Kasumi-1 (cell line): ENCODE measurements at regions not wholly inside any gene's neighbourhood (a gene's known extent, or its start where the extent isn't known, plus 50 kb on each side); places are given as distances from the start of the nearest gene placed in this dataset.

Experiments
- DNase-seq, 2 experiments: peaks; one replicate each; lab custom pipeline; 2025; lab: John Stamatoyannopoulos, UW

DNA sequence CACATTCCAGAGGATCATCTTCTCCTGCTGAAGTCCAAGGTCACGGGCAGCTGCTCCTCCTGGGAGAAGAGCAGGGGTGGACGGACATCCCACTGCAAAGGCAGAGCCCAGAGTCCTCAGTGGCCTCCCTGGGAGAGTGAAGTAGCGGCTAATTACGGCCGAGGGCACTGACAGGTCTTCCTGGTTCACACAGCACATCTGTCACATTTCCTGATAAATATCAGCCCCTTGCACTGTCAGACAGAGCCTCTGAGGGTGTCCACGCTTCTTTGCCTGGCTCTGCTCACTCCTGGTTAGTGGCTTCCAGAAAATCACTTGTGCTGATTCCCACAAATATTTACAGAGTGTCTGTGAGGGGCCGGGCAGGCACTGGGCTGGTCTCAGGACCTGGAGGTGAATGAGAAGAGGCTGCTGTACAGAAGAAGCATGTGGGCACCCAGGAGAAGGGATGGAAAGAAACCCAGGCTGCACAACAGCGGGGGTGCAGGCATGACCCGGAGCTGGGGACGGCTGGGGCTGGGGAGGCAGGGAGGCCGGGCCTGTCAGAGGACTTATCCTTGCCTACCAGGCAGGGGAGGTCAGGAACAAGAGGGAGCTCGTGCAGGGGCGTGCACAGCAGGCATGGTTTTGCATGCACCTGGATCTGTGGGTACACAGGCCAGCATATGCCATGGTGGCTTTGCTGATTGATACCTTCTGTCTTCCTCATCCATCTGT lies 258.2 kb upstream of the TNRC6C start:
- DNase-seq: no peak

DNA sequence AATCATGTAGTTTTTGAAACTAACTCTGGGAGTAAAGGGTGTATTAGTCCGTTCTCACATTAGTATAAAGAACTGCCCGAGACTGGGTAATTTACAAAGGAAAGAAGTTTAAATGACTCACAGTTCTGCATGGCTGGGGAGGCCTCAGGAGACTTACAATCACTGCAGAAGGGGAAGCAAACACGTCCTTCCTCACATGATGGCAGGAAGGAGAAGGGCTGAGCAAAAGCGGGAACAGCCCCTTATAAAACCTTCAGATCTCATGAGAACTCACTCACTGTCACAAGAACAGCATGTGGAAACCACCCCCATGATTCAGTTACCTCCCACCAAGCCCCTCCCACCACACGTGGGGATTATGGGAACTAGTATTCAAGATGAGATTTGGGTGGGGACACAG lies 256.5 kb upstream of the TNRC6C start:
- DNase-seq: no peak

DNA sequence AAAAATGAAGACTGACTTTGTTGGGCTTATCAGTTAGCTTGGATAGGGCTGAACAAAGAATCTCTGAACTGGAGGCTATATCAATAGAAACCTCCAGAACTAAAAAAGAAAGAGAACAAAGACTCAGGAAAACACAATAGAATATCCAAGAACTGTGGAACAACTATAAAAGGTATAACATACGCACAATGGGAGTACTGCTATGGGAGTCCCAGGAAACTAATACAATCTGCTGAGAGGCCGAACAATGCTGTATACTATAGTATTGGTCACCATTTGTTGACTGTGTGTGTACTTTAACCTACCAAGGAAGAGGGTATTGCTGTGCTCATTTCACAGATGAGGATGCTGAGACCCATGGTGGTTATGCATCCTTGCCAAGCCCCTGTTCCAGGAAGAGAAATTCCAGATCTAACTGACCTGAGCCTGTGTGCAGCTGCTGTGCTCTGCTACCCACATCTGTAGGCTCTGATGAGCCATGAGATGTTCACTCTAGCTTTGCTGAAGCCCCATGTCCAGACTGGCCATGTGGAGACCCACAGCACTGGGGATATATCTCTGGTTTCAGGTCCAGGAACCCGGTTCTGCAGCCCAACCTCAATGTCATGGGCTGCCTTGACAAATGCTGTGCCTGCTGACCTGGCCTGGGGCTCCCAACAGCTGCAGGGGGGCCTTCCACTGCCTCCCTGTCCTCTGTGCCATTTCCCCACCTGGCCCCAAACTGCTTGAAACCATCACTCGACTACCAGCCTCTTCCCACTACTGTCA lies 254.3 kb upstream of the TNRC6C start:
- no peak for DNase-seq

DNA sequence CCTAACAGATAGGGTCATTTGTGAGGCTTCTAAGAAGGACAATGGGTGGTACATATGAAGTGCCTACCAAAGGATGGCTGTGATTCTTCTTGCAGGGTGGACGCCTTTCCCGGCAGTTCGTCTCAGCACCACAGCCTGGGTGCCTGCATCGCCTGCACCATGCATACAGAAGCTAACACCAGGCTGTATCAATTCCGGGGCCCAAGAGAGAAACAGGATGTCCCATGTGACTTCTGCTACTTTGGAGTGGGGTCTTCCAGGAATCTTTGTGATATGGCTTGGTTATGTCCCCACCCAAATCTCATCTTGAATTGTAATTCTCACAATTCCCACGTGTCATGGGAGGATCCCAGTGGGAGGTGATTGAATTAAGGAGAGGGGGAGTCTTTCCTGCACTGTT lies 251.6 kb upstream of the TNRC6C start:
- no peak for DNase-seq

DNA sequence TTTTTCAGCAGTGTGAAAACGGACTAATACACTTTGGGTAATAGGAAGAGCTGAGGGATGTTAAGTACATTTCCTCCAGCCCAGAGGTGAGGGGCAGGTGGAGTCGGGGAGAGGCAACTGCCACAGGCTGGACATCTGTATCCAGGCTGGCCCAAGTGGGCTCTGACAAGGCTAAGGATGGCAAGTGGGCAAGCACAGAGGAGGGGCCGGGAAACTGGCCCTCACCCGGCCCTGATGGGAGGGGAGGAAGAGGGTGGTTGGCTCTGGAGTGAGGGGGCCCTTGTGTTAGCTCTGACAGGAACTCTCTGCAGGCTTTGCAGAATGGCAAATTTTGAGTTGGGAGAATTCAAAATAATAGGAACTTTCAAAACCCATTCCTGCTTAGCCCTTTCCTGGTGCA lies 251.0 kb upstream of the TNRC6C start:
- DNase-seq: no peak

DNA sequence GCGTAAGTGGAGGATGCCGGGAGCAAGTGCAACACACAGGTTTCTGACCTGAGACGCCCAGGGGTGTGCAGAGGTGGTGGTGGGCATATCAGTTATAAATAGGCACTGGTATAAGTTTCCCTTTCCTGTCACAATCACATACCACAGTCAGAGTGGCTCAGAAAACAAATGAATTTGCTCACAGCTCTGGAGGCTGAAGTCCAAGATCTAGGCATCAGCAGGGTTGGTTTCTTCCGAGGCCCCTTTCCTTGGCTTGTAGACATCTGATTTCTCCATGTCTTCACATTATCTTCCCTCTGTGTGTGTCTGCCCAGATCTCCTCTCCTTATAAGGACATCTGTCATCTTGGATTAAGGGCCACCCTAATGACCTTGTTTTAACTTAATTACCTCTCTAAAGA lies 250.5 kb upstream of the TNRC6C start:
- DNase-seq: no peak

DNA sequence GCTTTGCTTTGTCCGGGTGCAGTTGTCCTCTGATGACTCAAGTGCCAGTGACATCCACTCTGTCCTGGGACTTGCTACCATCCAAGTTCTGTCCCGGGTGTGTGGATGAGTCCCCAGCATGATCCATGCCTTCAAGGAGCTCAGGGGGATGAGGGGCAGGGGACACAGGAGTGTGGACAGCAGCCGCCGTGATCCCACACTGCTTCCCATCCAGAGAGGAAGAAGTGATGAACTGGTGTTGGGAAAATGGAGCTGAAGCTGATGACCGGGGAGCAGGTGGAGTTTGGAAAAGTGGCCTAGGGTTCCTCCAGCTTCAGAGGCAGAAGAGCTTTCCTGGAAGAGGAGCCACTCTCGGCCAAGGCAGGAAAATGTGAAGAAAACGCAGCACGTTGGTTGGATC lies 249.6 kb upstream of the TNRC6C start:
- no peak for DNase-seq

DNA sequence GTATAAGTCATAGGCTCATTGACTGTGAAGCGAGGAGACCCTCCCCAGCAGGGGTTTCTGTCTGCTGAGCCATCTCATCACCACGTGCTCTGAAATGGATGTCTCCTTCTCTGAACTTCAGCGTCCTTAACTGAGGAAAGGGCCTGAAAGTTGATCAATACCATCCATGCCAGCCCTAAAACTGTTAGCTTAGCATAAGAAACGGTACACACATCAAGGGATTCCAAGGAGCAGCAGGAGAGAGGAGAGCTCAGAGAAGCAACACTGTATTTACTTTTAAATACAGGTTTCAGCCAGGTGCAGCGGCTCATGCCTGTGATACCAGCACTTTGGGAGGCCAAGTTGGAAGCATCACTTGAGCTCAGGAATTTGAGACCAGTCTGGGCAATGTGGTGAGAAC lies 248.9 kb upstream of the TNRC6C start:
- DNase-seq: no peak

DNA sequence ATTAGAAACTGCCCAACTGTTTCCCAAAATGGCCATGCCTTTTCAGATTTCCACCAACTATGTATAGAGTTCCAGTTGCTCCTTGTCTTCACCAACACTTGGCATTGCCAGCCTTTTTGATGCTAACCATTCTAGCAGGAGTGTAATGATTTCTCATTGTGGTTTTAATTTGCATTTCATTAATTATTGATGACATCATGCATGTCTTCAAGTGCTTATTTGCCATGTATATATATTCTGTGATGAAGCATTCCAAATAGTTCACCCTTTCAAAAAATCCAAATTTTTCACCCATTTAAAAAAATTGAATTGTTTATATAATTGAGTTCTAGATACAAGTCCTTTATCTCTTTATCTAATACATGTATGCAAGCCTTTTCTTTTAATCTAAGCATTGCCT lies 245.9 kb upstream of the TNRC6C start:
- DNase-seq: no peak

DNA sequence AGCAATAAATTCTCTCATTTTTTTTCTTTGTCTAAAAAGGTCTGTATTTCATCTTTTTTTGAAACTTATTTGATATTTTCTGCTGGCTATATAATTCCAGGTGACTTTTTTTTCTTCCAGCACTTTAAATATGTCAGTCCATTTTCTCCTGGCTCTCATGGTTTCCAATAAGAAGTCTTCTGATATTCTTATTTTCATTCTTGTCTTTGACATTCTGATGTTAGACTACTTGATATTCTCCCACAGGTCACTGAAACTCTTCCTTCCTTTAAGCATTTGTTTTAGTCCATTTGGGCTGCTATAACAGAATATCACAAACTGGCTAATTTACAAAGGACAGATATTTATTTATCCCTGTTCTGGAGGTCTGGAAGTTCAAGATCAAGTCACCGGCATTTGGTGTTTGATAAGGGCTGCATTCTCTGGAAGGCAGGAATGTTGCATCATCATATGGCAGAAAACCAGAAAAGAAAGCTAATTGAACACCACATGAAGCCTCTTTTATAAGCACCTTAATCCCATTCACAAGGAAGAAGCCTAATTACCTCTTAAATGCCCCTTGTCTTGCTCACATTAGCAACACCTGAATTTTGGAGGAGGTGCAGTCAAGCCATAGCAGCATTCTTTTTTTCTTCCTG lies 242.1 kb upstream of the TNRC6C start:
- no peak for DNase-seq

DNA sequence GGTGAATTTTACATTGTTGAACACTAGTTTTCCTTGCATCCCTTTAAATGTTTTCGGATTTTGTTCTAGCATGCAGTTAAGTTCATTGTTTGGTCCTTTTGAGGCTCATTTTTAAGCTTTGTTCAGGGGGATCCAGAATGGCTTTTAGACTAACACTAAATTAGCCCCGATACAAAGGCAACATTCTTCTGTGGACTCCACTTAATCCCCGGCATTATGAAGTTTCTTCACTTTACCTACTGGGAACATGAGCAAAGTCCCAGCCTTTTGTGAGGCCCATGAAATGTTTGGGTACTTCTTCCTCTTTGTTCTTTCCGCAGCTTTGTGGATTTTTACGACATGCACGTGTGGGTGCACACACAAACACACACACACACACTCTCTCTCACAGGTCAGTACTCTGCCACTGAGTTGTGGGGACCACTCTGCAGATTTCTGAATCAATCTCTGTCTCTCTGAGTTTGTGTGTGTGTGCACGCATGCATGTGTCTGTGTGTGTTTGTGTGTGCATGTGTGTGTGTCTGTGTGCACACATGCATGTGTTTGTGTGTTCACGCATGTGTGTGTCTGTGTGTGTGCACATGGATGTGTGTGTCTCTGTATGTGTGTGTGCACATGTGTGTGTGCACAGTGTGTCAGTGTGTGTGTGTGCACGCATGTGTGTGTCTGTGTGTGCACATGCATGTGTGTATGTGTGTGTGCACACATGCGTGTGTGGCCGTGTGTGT lies 240.4 kb upstream of the TNRC6C start:
- no peak for DNase-seq

DNA sequence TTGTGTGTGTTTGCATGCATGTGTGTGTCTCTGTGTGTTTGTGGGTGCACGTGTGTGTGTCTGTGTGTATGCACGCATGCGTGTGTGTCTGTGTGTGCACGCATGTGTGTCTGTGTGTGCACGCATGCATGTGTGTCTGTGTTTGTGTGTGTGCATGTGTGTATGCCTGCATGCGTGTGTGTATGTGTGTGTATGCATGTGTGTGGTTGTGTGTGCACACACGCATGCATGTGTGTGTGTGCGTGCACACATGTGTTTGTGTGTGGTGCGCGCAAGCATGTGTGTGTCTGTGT lies 239.9 kb upstream of the TNRC6C start:
- DNase-seq: no peak

DNA sequence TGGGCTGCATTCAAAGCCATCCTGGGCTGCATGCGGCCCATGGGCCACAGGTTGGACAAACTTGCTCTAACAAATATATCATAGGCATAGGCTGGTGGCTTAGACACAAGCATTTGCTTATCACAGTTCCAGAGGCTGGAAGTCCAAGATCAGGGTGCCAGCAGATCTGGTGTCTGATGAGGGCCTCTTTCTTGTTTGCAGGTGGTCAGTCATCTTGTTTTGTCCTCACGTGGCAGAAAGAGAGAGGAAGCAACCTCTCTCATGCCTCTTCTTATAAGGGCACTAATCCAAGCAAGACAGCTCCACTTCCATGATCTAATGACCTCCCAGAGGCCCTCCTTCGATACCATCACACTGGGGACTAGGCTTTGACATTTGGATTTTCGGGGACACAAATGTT lies 238.7 kb upstream of the TNRC6C start:
- no peak for DNase-seq

DNA sequence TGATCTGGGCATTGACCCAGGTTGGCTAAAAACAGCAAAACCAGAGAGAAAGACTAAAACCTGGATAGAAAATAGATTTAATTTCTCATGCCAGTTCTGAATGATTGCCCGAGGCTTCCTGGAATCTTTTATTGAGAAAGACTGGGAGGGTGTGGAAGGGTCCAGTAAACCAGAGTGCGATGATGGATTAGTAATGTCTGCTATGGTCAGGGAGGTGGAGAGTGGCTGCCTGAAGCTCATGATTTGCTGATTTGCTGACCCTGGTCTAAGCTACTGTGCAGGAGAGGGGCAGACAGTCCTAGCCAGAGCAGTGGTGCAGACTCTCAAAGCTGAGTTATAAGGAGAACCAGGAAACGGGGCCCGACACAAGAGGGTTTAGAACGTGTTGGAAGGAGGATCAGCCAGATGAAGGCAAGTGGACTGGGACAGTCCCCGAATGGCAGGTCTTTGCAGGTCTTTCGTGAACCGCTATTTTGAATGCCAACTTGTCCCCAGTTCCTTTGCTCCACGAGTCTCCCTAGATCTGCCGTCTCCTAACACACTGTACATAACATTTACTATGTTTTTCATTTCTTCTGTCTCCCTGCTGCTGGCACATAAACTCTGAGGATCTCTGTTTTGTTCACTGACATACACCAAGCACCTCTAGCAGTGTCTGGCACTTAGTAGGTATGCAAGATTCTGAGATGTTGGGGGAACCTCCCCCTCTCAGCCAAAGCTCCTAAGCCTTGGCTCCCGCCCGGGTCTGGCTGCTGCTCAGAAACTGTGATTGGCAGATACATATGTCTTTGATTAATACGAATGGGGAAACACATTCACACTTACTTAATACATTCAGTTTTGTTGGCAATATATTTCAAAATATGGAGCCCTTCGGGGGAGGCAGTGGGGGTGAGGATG lies 237.3 kb upstream of the TNRC6C start:
- DNase-seq: no peak

DNA sequence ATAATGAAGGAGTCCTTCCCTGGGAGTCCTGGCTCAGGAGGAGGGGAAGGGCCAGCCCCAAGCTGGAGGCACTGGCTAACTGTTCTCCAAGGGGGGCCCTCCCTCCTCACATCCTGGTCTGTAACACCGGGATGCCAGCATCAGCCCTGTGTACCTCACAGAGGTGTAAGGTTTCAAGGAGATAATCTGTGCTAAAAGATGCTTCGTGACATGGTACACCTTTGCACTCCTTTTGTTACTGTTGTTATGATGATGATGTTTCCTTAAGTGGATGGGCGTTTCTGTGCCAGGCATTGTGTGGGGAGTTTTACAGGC lies 236.7 kb upstream of the TNRC6C start:
- DNase-seq: no peak

DNA sequence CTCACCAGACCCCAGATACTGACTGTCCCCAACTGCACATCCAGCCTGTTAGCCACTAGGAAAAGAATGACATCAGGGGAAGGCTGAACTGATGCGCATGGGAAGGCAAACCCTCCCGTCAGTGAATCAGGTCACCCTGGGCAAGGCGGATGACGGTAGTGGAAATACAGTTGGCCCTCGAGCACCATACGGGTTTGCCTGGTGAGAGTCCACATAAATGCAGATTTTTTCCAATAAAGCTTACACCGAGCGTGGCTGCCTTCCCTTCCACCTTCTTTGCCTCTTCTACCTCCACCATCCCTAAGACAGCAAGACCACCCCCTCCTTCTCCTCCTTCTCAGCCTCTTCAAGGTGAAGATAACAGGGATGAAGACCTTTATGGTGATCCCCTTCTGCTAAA lies 236.1 kb upstream of the TNRC6C start:
- DNase-seq: no peak

DNA sequence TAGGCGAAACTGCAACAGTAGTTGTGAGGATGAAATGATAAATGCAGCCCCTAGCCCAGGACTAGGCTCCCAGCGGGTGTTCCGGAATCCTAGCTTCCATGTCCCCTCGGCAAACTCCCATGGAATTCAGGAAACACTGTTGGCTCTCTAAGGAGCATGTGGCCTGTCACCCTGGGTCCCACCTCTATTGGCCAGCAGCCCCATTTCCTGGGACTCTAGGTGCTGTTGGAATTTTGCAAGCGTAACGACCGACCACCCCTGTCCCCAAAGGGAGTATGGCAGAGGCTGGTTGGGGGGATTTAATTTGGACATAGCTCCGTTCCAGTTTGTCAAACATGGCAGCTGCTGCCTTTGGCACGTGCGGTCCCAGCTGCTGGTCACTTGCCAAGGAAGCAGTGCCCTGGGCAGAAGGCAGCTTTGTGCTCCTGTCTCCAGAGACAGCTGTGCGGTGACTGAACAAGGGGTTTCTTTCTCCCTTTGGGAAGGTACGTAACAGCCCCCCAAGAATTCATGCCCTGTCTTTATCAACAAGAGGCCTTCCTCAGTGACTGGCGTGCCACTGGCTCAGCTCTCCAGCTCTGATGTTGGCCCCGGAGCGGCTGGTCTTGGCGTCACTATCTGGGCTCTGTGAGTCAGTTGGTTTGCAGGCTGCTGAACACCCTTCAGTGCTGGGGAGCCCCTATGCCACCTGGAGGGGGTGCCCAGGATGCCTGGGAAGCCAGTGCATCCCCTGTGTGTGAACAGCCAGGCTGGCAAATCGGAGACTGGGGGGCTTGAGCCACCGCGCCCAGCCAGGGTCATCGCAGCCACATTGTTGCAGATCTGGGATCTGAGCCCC lies 235.2 kb upstream of the TNRC6C start:
- no peak for DNase-seq

DNA sequence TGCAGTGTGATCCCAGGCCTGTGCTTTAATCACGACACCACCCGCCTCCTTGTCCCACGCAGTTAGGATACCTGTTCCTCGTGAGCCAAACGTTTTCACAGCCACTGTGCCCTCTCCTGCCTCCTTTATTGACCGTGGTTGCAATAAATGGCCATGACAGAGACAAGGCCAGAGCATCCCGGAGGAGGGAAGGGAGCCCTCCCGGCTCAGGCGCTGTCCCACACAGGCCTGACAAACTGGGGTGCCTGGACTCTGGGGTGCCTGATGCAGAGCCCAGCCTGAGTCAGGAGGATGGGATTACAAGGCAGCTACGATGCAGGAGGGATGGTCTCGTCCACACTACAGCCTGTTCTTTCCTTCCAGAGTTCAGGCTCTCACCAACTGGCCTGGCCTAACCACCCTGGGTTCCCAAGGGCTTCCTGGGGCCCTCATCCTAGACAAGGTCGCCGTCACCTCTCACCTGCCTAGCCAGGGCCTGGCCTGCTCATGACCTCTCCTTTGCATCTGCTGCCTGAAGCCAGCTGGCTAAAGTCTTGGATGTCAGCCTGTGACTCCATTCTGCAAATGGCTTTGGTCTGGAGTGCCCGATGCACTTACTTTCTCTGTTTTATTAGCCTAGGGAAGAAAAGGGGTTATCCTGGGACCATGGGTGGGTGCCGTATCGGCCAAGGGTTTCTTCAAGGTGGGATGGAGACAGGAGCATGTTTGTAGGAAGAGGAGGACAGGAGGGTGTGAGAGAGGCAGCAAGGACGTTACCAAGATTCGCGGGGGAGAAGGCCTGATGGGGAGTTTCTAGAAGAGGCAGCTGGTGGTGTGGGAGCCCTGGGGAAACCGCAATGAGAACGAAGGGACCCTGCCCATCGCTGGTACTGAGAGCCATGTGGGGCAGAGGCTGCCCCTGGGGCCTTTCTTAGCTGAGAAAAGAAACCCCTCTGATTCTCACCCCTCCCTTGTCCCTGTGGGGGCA lies 234.3 kb upstream of the TNRC6C start:
- no peak for DNase-seq

DNA sequence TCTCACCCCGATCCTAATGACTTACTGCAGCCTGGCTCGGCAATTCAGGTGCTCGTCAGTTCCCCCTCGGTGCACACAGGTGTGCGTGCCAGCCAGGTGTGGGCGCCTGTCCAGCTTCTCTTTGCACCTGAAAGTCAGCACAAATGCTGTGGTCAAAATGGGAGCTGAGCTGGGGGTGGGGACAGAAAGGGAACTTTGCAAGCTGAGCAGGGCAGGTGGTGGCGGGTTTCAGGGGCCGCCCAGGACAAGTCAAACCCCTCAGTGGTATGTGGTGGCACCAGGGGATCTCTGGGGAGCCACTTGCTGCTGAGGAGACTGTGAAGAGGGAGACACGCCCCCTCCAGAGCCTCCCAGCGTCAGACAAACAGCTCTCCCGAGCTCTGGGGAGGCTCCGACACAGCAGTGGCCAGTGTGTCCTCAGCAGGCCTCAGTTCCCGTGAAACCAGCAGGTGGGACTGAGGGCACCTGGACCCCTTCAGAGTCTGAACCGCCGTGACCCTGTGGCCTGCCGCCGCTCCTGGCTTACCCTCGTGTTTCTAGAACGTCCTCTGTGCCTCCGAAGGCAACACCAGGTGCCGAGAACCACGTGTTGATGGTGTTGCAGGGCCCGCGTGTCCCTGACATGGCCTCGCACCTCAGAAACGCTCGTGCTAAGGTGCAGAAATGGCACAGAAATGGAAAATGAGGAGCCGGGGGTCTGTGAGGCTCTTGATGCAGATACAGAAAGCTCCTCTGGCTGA lies 233.5 kb upstream of the TNRC6C start:
- no peak for DNase-seq
